Stimulated activated CD8-positive, alpha-beta memory T cell treated with anti-CD3 and anti-CD28 coated beads, Interleukin-4, amount 100 ng/mL, for 48 hours (primary cell): ENCODE measurements at regions not wholly inside any gene's neighbourhood (a gene's known extent, or its start where the extent isn't known, plus 50 kb on each side); places are given as distances from the start of the nearest gene placed in this dataset.
"Not testable (repeated sequence)": the region's sequence is repeated elsewhere in the genome, so short reads cannot be mapped to it uniquely, and the experiment has no call there.

Experiments
- DNase-seq: peaks from one replicate; pipeline ENCODE4 v3.0.0-alpha.2; 2020

DNA sequence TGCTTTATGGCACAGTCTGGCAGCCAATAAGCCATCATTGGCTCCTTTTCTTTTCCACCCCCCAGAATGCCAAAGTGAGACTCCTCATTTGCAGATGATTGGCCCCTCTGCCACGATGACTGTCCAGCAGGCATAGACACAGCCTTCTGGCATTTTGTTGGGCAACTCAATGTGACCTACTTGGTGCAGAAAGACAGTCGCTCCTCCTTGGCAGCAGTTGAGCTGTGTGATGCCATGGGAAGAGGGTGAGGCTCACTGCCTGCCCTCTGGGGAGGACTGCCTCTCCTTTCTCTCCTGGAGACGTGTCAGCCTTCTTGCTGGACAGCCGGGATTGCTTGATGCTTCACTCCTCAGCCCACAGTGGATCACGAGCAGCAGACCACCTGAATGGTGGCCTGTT, 264.9 kb downstream of the C12orf75 start:
- no peak for DNase-seq

DNA sequence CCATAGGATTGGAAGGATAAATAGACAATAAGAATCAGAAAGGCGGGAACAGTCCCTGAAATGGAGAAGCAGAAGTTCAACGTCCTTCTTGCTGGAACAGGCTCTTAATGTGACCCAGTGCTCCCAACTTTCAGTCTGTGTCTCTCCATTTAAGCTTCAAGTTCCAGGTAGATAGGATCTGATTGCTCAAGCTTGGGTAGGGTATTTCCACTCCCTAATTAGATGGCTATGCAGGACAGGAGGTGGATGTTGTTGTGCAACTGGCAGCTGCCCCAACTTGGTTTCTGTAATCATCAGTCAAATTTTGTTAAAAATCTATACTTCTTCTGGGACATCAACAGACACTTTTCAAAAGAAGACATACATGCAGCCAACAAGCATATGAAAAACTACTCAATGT, 266.2 kb downstream of the C12orf75 start:
- DNase-seq = no peak

GRCh38 chr12:105598031-105598430, 267.5 kb downstream of the C12orf75 start:
- no peak for DNase-seq

DNA sequence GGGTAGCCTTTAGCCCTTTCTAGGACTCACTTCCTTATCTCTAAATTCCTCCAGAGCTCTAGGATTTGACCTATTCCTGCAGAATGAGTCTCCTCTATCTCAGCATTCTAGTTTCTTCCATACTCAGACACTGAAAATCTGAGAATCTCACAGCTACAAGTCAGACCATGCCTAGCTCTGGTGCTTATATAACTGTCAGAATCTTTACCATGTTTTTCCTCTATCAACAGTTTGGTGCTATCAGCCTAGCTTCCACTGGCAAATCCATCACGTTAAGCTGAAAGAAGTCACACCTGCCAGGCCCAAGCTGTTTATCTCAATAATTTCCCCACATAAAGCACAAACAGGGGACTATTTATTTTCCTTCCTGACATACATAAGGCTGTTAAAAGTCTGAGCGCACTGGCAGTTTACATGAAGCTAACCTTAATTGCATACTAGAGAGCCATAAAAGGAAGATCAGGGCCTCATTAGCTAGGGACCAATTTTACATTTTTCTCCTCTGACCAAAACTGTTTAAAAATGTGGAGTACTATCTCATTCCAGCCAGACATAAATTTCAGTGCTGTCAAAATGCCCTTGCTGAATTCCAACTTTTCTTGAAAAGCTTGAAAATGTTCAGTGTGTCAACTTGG, 270.5 kb downstream of the C12orf75 start:
- no peak for DNase-seq

GRCh38 chr12:105602312-105602711, 271.8 kb downstream of the C12orf75 start:
- DNase-seq = not testable (repeated sequence)

DNA sequence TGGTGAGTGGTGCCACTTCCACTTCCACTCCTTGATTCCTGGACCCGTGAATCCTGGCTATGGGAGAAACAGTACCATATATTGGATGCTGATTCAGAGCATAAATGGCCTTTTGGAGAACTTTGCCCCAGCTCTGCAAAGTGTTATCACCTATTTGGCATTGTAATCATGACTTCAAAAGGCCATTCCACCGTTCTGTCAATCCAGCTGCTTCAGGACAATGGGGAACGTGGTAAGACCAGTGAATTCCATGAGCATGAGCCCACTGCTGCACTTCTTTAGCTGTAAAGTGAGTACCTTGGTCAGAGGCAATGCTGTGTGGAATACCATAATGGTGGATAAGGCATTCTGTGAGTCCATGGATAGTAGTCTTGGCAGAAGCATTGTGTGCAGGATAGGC, 273.8 kb downstream of the C12orf75 start:
- not testable (repeated sequence) for DNase-seq

DNA sequence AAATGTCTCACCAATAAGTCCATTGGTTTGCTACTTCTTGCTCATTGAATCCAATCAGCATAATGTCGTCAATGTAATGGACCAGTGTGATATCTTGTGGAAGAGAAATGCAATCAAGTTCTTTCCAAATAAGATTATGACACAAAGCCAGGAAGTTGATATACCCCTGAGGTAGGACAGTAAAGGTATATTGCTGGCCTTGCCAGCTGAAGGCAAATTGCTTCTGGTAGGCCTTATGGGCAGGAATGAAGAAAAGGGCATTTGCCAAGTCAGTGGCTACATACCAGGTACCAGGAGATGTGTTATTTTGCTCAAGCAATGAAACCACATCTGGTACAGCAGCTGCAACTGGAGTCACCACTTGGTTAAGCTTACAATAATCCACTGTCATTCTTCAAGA, 276.1 kb downstream of the C12orf75 start:
- DNase-seq = not testable (repeated sequence)

DNA sequence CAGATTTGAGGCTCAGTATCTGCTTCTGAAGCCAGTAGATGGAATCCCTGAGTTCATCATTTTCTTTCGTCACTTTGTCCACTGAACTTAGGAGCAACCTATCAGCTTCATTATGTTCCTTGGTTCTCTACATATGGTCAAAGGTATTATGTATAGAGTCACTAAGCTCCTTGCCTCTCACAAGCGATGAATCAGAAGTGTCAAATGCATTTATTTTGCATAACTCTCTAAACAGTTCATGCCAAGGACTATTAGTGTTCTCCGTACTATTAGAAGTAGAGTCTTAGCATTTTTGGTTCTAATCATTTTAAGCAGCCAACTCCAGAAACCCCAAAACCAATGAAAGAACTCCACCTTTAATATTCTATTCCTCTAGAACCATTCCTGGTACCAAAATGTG, 278.5 kb downstream of the C12orf75 start:
- DNase-seq = not testable (repeated sequence)

DNA sequence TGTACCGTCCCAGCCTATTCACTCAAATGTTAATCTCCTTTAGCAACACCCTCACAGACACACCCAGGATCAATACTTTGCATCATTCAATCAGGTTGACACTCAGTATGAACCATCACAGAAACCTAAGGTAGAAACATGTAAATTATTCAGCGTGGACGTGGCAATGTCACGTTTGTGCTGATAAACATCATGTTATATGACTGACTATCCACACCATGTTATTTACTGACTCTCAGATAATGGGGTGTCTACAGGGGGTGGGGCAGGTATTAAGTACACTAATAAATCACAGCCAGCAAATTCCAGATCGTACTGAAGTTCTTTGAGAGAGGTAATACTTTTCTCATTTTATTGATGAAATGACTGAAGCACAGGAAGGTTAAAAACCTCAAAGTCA, 280.0 kb downstream of the C12orf75 start:
- DNase-seq = no peak

- no peak for DNase-seq
These were observed 280.8 kb downstream of the C12orf75 start for GRCh38 chr12:105611340-105611739.

DNA sequence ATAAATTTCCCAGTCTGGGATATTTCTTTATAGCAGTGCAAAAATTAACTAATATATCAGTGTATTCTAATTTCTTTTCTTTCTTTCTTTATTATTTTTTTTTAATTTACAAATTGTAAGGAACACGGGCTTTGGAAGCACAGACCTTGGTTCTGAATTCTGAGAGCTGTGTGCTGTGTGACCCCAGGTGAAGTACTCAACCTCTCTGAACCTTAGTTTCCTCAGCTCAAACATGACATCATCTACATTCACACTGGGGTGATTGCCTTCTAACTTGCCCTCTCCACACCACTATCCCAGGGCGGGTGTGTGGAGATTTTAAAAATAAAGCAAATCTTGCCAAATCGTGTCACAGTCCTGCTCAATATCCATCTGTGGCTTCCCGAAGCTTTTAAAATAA, 282.8 kb downstream of the C12orf75 start:
- DNase-seq = no peak

- no peak for DNase-seq
These were observed 283.4 kb downstream of the C12orf75 start for GRCh38 chr12:105613887-105614286.

GRCh38 chr12:105616971-105617540, 286.6 kb downstream of the C12orf75 start:
- DNase-seq = no peak

DNA sequence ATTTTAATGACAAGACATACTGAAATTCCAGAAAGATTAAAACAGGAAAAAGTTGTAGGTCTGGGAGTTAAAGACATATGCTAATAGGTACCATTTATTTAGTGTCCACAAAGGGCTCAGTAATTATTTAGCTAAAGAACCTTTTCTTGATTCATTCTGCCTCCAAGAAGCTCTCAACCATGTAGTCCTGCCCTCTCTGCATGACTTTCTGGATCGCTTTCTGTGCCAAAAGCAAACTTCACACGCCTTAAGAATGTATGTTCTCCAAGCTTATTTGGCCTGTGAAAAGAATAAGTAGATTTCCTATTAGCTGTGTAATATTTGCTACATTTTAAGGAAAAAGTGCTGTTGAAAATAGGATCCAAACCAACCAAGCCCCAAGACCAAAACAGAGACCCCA, 291.7 kb downstream of the C12orf75 start:
- DNase-seq = no peak

GRCh38 chr12:105622846-105623736, 292.6 kb downstream of the C12orf75 start:
- no peak for DNase-seq

DNA sequence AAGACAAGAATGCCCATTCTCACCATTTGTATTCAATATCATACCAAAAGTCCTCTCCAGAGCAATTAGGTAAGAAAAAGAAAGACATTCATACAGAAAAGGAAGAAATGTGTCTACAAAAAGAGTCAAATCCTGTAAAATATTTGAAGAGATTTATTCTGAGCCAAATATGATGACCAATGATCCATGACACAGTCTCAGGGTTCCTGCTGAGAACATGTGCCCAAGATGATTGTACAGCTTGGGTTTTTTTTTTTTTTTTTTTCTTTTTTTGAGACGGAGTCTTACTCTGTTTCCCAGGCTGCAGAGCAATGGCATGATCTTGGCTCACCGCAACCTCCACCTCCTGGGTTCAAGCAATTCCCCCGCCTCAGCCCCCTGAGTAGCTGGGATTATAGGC, 296.2 kb downstream of the C12orf75 start:
- DNase-seq = no peak

GRCh38 chr12:105637470-105637869, 307.0 kb downstream of the C12orf75 start:
- no peak for DNase-seq

DNA sequence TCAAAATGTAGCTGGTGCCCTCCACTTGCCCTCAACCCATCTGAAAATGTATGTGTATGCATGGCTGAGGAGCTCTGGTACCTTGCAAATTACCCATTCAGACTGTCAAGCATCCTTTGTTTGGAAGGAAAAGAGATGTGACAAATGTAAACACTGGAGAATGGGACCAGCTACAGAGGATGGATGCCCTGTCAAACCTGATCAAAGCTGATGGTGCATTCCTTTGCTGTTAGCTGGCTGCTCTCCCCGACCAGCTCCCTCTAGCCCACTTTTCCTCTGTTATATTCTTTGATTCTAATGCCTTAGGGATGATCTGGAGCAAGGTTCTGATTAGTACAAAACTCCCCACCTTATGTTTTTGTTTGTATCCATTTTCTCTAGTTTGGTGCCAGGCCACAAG, 310.3 kb downstream of the C12orf75 start:
- DNase-seq = no peak

GRCh38 chr12:105641749-105642148, 311.3 kb downstream of the C12orf75 start:
- no peak for DNase-seq

- DNase-seq = no peak
These were observed 314.3 kb downstream of the C12orf75 start for GRCh38 chr12:105644770-105645169.

DNA sequence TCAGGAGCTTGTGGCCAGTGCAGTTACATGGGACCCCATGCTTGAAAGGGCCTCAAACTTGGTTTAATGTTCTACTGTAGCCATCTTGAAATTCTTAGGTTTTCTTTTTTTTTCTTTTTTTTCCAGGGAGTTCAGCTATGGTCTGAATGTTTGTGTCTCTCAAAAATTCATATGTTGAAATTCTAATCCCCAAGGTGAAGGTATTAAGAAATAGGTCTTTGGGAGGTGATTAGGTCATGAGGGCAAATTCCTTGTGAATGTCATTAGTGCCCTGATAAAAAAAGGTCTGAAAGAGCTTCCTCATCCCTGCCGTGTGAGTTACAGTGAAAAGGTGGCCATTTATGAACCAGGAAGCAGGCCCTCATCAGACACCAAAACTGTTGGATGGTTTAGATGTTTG, 324.1 kb downstream of the C12orf75 start:
- DNase-seq = no peak

DNA sequence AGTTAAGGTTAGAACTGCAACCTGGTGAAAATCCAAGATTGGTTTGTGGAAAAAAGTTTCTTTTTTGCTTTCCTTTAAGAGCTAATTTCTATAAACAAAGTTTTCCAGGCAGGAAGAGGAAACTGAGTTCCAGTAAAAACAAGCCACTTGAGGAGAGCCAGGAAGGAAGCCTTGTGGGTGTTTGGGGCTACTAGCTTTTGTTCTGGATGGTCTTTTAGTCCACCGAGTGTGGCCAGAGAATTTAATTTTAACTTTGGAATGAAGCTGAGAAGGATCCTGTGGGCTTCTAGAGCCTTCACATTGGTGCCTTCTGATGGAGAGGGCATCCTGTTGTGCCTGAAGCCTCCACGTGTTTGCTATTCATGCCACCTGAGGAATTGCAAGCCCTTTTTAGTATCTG, 327.9 kb downstream of the C12orf75 start:
- no peak for DNase-seq

DNA sequence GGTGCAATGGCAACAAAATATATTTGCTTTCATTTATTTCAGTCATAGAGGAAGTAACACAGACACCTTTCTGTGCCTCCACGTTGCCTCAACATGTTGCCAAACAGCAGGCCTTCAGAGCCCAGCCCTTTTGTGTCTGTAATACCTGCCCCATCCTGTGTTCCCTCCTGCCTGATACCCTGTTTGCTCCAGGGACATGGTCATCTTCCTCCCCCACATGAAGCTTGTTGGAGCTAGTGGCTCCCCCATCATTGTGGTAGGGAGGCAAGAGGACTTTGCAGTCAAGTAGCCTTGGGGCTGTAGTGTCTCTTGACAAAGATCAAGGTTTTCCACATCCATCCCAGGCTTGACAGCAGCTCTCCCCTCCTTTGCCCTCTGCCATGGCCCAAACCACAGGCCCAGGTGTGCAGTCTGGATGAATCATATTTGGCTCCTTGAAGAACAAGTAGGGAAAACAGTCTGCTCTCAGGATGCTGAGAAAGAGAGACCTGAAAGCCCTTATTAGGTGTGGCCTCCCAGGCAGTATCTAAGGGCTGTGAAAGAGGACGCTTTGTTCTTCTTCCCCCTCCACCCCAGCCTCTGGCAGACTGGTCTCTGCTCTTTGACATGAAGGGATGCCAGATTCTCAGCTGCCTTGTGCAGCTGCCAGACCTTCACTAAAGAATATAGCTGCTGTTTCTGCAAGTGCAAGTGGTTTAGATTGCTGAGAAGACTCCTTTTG, 329.0 kb downstream of the C12orf75 start:
- no peak for DNase-seq
